Brain pericyte (primary cell): ENCODE measurements at regions not wholly inside any gene's neighbourhood (a gene's known extent, or its start where the extent isn't known, plus 50 kb on each side); places are given as distances from the start of the nearest gene placed in this dataset.
"Not testable (repeated sequence)": the region's sequence is repeated elsewhere in the genome, so short reads cannot be mapped to it uniquely, and the experiment has no call there.

Source experiments
- DNase-seq: peaks from one replicate; pipeline ENCODE4 v3.0.0-alpha.2; 2012; ENCODE audit warnings: low read depth, low spot score

DNA sequence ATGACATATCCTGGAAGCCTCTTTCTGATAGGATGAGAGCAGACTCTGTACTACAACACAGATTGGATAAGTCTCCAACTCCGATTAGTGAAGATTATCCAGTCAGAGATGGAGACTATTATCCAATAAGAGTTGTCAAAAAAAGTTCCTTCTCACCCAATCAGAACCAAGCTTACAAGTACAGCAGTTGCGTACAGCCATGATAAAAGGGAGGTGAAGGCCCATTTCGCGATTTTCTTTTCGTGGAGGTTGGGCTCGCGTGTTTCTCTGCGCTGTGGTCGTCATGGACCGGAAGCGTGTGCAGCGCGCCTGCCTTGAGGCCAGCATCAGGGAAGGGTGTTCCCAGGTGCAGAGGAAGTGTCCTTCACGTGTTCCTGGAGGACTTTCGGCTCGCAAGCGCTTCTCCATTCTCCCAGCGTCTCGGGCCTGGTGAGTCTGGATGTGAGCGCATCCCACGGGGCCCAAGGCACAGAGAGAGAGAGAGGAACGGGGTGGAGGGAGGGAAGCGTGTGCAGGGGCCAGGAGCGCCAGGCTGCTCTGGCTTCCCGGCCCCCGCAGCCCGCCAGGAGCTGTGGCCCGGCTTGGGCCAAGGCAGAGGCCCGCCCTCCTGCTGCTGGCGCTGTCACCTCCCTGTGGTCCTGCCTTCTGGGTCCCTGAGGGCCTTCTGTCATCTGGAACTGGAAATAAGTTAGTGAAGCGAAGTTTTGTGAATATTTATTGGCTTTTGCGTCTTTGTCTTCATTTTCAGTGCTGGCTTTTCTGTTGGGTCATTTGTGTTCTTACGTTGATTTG, 53.9 kb downstream of the CDRT15L2 start:
- not testable (repeated sequence) for DNase-seq

- DNase-seq = not testable (repeated sequence)
Measured at GRCh38 chr17:20640147-20640546, 60.6 kb downstream of the CDRT15L2 start.

DNA sequence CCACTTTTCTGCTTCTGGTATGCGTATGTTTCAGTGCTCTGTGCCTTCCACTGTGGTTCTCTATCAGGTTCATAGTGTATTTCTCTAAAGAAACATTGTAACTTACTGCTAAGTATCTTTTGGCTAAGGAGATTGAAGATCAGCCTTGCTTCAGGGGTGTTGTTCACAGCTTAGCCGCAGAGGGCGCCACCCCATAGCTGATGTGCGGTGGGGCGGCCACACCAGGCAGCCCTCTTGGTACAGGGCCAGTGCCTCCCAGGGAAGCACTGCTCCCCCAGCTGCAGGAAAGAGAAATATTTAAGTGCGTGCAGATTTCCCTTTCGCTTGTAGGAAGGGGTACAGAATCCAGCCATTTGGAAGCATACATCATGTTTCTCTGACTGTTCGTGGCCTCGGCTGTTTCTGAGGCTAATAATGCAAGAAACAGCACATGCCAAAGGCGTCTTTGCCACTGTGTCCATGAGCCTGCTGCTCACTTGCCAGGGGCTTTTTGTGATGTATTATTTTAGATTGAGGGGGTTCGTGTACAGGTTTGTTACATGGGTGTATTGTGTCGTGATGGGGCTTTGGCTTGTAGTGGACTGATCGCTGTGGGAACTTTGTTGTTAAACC, 67.2 kb downstream of the CDRT15L2 start:
- DNase-seq = not testable (repeated sequence)

- not testable (repeated sequence) for DNase-seq
Measured at GRCh38 chr17:20649097-20649767, 69.7 kb downstream of the CDRT15L2 start.

DNA sequence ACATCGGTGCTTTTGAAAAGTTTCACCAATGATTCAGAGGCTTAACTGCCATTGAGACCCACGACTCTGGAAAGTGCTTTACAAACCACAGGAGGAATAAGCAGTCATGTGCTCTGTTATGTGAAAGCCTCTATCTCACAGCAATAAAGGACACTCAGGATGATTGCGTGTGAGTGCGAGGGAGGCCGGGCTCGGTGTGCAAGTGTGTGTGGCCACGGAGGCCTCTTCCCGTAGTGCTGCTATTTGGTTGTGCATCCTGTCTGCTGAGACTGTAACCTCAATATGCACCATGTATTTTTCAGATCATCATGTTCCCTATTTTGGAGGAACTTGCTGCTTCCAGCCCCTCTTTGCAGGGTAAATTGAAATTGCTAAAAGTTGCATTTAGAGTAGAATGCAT, 71.5 kb downstream of the CDRT15L2 start:
- DNase-seq = not testable (repeated sequence)

DNA sequence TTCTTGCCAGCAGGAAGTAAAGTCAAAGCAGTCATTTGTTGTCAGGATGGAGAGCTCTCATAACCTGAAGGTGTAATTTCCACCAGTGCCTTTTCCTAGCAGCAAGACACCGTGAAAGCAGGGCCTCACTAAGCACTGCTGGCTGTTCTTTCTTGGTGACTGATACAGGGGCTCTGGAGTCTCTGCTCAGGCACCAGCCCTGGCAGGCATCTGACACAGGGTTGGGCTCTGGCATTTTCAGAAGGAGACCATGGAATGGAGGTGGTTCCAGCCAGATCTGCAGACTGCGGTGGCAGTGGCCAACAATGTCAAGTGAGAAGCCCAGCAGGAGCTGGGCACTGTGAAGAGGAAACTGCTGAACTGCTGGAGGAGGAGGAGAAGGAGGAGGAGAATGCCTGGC, 72.2 kb downstream of the CDRT15L2 start:
- DNase-seq = not testable (repeated sequence)

DNA sequence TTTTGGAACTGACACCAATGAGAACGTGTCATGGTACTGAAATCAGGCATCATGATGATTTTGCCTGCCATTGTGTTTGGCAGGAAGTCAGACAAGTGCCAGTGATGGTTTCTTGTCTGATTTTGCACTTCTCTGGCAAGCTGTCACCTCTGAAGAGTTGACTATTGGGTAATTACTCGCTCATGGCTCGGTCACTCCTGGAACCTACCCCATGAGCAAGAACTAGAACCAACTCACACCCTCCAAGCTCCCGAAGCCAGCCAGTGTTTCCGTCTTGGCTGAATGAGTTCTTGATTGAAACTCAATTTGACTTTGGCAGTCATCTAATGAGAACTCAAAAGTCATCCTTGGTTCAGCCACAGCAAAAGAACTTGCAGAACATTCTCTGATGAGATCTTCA, 73.9 kb downstream of the CDRT15L2 start:
- DNase-seq = not testable (repeated sequence)

DNA sequence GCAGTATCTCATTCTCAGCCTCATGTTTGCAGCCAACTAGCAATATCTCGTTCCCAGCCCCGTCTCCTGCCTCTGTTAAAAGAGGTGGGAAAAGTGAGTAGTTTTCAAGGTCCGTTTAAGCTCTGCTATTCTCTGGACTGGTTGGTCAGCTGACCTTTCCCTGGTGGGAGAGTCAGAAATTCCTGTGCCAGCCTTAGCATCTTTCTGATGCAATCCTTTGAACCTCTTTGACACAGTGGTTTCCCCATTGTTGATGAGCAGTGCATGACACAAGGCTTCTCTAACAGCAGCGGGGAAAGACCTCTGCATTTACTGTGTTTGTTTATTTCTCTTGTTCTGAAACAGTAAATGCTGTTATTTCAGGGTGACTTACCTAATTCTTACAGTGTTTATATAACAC, 74.6 kb downstream of the CDRT15L2 start:
- not testable (repeated sequence) for DNase-seq

- not testable (repeated sequence) for DNase-seq
Measured at GRCh38 chr17:20654575-20654974, 75.1 kb downstream of the CDRT15L2 start.

- DNase-seq = not testable (repeated sequence)
Measured at GRCh38 chr17:20665103-20665955, 85.8 kb downstream of the CDRT15L2 start.

- DNase-seq = not testable (repeated sequence)
Measured at GRCh38 chr17:20666689-20667088, 87.2 kb downstream of the CDRT15L2 start.

GRCh38 chr17:20667712-20668111, 88.2 kb downstream of the CDRT15L2 start:
- DNase-seq = not testable (repeated sequence)

- DNase-seq = not testable (repeated sequence)
Measured at GRCh38 chr17:20668316-20668715, 88.8 kb downstream of the CDRT15L2 start.

DNA sequence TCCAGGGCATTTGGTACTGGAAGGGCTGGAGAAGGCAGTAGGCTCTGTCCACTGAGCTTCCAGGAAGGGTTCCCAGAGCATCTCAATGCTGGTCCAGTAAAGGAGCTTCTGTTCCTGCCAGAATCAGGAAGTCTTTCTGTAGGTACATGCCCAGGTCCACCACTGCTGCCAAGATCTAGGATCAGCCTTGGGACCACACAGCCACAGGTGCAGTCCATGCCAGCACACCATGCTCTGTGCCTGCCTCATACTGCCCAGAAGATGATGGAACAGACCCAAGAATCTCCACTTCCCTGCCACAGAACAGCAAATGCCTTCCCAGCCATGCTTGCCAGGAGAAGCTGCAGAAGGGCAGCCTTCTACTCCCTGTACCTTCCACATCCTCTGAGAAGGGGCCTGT, 89.3 kb downstream of the CDRT15L2 start:
- not testable (repeated sequence) for DNase-seq

- DNase-seq = not testable (repeated sequence)
Measured at GRCh38 chr17:20670506-20670905, 91.0 kb downstream of the CDRT15L2 start.

GRCh38 chr17:20674374-20674773, 94.8 kb downstream of the CDRT15L2 start:
- DNase-seq = not testable (repeated sequence)

- DNase-seq = not testable (repeated sequence)
Measured at GRCh38 chr17:20675707-20676106, 96.2 kb downstream of the CDRT15L2 start.

DNA sequence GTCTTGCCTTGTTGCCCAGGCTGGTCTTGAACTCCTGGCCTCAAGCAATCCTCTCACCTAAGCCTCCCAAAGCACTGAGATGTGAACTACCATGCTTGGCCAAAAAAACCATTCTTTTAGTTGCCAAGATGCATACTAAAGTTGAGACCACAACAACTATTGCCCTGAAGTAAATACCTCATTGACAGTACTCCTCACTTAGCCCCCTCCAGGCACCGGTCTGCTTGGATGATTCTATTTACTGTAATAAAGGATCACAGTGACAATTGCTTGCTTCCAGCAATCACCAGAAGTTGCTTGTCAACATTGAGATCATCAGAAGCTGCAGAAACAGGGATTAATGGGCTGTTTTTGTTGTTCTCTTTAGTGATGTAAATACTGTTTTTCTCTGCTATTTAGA, 97.1 kb downstream of the CDRT15L2 start:
- DNase-seq = not testable (repeated sequence)

GRCh38 chr17:20677469-20677868, 97.9 kb downstream of the CDRT15L2 start:
- not testable (repeated sequence) for DNase-seq

- DNase-seq = not testable (repeated sequence)
Measured at GRCh38 chr17:20678424-20678823, 98.9 kb downstream of the CDRT15L2 start.
